Stimulated activated CD8-positive, alpha-beta memory T cell treated with anti-CD3 and anti-CD28 coated beads, Interleukin-4, amount 100 ng/mL, for 48 hours (primary cell): ENCODE measurements at regions not wholly inside any gene's neighbourhood (a gene's known extent, or its start where the extent isn't known, plus 50 kb on each side); places are given as distances from the start of the nearest gene placed in this dataset.
"Not testable (repeated sequence)": the region's sequence is repeated elsewhere in the genome, so short reads cannot be mapped to it uniquely, and the experiment has no call there.

Source experiments
- DNase-seq: peaks from one replicate; pipeline ENCODE4 v3.0.0-alpha.2; 2020

GRCh38 chr7:10521306-10521705 is 452.4 kb upstream of the PHF14 start:
- DNase-seq = no peak

DNA sequence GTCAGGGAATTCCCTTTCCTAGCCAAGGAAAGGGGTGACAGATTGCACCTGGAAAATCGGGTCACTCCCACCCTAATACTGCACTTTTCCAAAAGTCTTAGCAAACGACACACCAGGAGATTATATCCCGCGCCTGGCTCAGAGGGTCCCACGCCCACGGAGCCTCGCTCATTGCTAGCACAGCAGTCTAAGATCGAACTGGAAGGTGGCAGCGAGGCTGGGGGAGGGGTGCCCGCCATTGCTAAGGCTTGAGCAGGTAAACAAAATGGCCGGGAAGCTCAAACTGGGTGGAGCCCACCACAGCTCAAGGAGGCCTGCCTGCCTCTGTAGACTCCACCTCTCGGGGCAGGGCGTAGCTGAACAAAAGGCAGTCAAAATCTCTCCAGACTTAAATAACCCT is 440.2 kb upstream of the PHF14 start:
- not testable (repeated sequence) for DNase-seq

GRCh38 chr7:10536561-10536960 is 437.1 kb upstream of the PHF14 start:
- no peak for DNase-seq

DNA sequence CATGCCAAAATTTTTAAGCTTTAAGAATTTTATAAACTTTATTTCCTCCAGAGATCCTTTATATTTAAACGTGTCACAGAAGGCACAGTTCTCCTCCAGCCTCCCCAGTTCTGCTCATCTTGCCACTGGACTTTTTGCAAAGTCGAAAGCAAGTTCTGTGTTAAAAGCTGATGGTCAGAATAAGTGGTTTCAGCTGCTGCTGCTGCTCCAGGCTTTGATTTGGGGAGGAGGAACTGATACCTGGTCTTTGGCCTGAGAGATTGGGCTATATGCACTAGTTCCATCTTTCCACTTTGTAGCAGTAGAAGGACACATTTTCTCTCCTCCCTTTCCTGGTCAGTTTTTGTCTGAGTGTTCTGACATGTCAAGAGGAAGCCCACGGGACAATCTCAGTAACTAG is 435.9 kb upstream of the PHF14 start:
- no peak for DNase-seq

DNA sequence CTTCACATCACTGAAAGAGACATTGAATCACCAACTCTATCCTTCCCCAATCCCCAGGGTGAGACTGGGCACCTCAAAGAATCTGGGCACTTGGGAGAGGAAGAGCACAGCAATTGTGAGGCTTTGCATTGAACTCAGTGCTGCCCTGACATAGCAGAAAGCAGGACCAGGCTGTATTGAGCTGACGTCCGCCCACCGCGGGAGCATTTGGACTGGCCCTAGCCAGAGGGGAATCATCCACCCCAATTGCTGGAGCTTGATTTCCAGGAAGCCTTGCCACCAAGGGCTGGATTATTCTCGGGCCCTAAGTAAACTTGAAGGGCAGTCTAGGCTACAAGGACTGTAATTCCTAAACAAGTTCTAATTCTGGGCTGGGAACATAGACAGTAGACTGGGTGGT is 416.3 kb upstream of the PHF14 start:
- no peak for DNase-seq

DNA sequence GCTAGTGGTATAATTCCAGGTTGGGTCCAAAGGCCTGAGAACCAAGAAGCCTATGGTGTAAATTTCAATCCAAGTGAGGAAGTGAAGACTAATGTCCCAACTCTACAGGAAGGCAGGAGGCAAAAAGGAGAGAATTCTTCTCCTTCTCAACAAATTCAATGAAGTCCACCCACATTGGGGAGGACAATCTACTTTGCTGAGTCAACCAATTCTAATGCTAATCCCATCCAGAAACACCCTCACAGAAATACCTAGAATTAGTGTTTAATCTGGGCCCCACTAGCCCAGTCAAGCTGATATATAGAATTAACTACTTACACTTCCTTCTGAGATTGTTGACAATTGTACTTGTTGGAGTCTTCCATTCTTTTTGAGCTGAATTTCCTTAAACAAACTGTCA is 413.2 kb upstream of the PHF14 start:
- no peak for DNase-seq

- no peak for DNase-seq
Observed at GRCh38 chr7:10568891-10569290, 404.8 kb upstream of the PHF14 start.

- no peak for DNase-seq
Observed at GRCh38 chr7:10571759-10572158, 401.9 kb upstream of the PHF14 start.

DNA sequence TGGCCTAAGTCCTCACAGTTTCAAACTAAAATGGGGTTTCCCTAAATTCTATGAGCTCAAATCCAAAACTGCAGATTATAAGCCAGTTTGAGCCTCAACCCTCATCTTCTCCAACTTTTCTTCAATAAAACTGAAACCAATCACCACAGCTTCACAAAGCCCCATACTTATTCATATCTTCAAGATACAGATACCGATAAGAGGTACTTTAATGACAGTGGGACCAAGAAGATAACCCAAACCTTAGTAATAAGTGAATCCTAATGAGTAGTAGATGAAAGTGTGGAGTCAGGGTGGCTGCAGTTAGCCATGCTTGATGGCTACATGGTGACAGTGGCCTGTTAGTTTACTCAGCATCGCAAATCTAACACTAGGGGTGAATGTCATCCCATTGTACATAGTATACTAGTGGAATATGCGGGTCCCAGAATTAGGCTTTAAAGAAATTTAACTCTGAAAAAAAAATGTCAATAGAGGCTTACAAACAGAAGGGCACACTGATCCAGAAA is 395.8 kb upstream of the PHF14 start:
- DNase-seq = no peak

GRCh38 chr7:10579561-10579960 is 394.1 kb upstream of the PHF14 start:
- DNase-seq = no peak

DNA sequence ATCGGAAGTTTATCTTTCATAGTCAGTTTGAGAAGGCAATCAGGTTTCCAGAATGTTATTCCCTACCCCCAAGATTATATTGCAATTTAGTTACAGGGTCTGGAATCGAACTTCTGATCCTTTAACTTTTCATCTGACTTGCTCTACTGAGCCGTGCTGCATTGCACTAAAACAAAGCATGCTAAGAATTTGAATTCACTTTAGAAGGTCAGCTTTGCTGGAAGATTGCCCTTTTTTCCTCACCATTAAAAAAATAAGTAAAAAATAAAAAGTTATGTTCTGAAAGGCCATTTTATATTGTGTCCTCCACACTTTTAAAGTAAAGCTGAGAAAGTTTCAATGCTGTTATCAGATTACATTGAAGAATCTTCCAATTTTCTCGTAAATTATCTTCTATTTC is 388.8 kb upstream of the PHF14 start:
- DNase-seq = no peak

DNA sequence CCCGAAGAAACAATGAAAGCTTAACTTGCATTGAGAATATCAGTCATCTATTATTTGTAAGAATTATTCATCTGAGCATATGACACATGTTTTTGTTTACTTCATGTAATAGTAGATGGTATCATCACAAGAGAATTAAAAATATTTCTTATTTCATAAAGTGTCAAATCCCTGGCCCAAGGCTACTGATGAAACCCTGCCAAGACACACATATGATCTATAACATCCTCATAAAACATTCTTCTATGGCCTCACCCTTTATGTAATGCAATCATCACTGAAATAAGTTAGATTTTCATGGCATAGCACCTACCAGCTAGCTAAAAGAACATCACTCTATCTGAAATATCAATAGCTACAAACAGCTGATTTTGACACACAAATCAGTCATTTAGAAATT is 385.6 kb upstream of the PHF14 start:
- DNase-seq = no peak

GRCh38 chr7:10592604-10593003 is 381.1 kb upstream of the PHF14 start:
- DNase-seq = no peak

DNA sequence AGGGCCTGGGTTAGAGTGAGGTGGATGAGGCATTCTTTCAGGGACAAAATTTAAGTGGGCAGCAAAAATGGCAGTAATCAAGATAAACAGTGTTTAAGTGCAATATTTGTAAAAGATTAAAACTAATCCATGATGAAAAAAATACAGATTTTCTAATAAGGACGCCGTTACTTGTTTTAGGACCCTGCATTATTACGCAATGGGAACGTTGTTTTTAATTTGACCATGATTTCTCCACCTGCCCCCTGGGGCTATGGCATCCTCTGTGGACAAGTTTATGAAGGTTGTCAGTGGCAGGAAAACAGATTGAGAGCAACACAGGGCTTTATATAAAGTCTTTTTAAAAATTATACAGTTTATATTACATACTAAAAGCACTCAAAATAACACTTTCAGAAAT is 380.6 kb upstream of the PHF14 start:
- DNase-seq = no peak

DNA sequence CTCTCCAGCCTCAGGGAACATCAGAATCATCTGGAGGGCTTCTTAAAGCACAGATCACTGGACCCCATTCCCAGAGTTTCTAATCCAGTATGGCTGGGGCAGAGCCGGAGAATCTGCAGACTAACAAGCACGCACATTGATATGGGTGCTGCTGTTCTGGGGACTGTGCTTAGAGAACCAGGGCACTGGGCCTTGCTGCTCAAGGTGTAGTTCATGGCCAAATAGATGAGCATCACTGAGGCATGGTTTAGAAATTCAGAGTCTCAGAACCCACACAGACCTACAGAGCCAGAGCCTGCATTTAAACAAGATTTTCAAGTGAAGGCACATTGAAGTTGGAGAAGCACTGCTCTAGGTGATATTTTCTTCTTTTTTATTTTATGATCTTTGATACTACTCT is 376.8 kb upstream of the PHF14 start:
- no peak for DNase-seq

DNA sequence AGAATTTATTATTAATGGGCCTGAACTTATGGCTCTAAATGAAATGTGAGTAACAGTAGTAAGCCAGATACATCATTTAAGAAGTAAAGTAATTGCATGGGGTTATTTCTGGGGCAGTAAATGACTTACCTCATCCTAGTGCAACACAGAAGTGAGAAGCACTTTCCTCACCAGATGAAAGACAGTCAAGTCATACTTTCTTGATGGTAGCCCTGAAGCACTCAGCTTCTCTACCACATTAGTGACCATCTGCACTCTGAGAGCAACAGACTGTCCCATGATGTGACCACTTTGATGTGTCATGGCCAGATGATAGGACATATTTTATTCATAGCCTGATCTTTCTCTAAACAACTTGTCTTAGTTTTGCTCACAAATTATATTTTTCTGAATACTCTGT is 369.5 kb upstream of the PHF14 start:
- no peak for DNase-seq

- no peak for DNase-seq
Observed at GRCh38 chr7:10612950-10613349, 360.7 kb upstream of the PHF14 start.

GRCh38 chr7:10618953-10619352 is 354.7 kb upstream of the PHF14 start:
- no peak for DNase-seq

DNA sequence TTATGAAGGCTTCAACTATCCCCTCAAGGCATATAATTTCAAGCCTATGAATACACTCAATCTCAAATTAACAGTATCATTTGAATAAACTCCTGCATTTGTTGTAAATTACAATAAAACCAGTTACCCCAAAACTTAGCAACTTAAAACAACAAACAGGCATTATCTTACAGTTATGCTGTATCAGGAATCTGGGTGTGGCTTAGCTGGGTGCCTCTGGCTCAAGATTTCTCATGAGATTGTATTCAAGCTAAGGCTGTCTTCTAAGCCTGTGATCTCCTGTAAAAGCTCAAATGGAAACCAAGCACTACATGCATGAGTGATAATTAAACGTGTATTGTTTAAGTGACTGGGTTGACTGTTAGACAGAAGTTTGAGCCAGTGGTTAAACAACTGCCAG is 341.0 kb upstream of the PHF14 start:
- no peak for DNase-seq

DNA sequence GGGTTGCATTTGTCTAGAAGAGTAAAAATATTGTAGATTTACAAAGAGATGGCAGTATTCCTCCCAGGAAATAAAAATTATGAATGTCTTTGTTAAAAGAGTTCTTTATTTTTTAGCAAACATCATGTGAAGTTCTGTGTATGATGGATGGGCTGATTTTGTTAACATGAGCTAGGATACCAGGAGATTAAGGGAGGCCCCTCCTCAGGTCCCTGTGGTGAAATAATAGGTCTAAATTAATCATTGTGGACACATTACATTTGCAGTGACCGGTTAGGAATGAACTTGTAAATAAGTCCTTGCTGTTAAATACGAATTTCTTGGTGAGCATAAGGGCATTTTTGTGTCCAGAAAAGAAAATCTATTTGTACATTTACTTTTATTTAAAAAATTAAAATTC is 339.4 kb upstream of the PHF14 start:
- no peak for DNase-seq

DNA sequence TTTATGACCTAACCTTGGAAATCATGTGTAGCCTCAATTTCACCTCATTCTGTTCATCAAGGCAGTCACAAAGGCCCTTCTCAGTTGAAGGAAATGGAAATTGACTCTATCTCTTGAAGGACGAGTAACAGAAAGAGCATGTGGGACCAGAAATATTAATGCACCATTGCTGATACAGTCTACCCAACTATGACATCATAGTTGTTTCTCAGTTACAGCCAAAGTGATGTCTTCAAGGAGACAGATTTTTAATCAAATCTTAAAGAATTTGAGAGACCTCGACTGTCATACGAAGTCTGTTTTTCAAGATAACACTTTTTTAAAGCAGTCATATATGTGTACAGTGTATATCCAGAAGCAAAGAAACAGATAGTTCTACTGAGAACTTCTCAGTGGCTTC is 335.7 kb upstream of the PHF14 start:
- no peak for DNase-seq

DNA sequence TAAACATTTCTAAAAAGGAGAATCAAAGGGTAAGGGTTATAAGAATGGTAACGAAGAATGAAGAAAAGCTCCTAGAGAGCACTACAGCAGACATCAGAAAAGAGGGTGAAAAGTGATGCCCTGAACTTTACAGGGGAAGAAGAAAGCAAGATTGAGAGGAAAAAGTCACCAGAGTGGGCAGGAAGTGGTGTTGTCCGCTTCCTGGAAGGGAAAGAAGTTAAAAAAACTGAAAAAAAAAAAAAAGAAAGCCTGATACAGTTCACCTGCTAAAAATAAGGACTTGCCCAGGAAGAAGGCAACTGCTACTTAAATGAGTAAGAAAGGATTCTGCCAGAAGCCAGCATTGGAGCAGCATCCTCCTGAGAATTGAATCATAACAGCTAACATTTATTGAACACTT is 330.1 kb upstream of the PHF14 start:
- no peak for DNase-seq

- no peak for DNase-seq
Observed at GRCh38 chr7:10644849-10645248, 328.8 kb upstream of the PHF14 start.

GRCh38 chr7:10646194-10646593 is 327.5 kb upstream of the PHF14 start:
- DNase-seq = no peak

DNA sequence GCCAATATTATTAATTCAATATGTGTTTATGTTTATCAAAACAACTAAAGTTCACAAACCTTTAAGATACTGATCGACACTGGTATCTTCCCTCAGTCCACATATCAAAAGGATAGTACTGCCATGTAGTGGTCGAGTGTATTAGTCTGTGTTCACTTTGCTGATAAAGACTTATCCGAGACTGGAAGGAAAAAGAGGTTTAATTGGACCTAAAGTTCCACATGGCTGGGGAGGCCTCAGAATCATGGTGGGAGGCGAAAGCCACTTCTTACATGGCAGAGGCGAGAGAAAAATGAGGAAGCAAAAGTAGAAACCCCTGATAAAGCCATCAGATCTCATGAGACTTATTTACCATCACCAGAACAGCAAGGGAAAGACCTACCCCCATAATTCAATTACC is 325.4 kb upstream of the PHF14 start:
- no peak for DNase-seq

DNA sequence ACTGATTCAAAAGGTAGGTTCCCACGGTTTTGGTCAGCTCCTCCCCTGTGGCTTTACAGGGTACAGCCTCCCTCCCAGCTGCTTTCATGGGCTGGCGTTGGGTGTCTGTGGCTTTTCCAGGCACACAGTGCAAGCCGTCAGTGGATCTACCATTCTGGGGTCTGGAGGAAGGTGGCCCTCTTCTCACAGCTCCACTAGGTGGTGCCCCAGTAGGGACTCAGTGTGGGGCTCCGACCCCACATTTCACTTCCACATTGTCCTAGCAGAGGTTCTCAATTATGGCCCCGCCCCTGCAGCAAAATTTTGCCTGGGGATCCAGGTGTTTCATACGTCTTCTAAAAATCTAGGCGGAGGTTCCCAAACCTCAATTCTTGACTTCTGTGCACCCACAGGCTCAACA is 324.6 kb upstream of the PHF14 start:
- not testable (repeated sequence) for DNase-seq
